Stimulated activated CD4-positive, alpha-beta T cell treated with anti-CD3 and anti-CD28 coated beads, Interleukin-1b, Interleukin-23, amount 100 ng/mL, for 24 hours (primary cell): ENCODE measurements at regions not wholly inside any gene's neighbourhood (a gene's known extent, or its start where the extent isn't known, plus 50 kb on each side); places are given as distances from the start of the nearest gene placed in this dataset.
"Not testable (repeated sequence)": the region's sequence is repeated elsewhere in the genome, so short reads cannot be mapped to it uniquely, and the experiment has no call there.

Experiments
- DNase-seq, 4 experiments: peaks; one replicate each; pipeline ENCODE4 v3.0.0-alpha.2; 2020; ENCODE audit warnings: low read depth in 4 of 4, low spot score in 1 of 4

DNA sequence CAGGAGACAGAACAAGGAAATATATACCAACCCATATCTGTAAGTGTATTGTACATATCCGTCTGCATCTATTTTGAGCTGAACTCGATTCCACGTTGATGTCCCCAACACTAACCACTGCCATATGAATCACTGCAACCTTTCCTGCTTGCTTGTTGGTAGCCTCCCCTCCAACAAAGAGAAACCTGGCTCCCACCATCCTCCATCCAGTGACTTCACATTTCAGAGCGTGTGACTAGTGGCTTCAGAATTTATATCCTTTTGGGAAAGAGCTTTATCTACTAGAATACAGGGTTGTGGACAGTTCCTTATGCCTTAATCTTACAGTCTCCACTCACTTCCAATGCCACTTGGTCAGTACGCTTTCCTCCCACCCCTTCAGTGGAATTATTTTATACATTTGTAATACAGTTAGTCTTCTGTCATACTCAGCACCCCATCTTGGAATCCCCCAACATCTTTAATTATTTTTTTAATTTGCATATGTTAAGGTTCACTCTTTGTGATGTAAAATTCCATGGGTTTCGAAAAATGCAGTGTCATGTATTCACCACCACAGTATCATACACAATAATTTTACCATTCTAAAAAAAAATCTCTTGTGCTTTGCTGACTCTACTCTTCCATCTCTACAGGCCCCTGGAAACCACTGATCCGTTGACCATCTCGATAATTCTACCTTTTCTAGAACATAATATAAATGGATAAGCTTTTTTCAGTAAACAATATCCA, 264.7 kb downstream of the BCL2L11 start:
- DNase-seq, result not testable (repeated sequence)

DNA sequence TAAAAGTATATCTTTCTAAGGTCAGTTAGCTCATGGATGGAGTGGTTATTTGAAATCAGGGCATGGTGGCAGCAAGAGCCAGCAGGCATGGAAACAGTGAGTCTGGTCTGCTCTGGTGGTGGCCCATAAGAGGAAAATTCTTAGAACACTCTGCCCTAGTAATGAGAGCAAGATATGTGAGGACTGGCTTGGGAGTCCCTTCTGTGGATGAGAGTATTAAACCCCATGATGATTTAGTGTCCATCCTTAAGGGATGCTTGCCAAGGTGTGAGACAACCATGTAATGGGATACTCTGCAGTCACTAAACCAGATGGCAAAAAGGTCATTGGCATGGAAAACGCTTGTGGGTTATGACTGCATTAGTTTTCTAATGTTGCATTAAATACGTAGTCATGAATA, 269.9 kb downstream of the BCL2L11 start:
- DNase-seq, result not testable (repeated sequence)

DNA sequence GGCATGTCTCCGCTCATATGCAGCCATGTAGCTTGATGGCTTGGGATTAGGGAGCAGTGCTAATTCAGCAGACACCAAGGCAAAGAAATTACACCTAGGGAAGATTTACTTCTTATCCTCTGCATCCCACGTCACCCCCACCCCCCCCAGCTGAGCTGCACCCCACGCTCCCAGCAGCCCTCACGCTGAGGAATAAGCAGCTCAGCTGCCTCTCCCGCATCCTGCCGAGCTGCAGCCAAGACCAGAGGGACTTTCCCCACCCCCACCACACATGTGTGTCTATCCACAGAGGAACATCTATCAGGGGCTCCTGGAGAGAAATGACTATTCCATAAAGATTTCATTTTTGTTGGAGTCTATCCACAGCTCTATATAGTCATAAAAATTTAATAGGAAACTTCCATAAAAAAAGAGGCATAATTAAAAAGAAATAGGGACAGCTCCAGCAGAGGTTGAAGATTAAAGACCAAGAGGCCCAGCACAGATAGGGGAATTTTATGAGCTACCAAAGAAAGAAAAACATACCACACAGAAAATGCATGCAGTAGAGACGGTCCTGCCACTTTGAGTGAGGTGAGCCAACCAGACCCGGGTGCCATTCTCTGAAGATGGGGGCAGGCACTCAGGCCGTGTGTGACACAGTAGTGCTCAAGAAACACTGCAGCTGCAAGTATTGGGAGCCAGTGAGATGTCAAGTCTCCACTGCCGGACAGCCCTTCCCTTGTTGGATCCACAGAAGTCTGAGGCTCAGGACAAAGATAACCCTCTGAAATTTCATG, 274.8 kb downstream of the BCL2L11 start:
- DNase-seq, result peak in 3 of 4 experiments; percentile 35 to 70 (median 47)

DNA sequence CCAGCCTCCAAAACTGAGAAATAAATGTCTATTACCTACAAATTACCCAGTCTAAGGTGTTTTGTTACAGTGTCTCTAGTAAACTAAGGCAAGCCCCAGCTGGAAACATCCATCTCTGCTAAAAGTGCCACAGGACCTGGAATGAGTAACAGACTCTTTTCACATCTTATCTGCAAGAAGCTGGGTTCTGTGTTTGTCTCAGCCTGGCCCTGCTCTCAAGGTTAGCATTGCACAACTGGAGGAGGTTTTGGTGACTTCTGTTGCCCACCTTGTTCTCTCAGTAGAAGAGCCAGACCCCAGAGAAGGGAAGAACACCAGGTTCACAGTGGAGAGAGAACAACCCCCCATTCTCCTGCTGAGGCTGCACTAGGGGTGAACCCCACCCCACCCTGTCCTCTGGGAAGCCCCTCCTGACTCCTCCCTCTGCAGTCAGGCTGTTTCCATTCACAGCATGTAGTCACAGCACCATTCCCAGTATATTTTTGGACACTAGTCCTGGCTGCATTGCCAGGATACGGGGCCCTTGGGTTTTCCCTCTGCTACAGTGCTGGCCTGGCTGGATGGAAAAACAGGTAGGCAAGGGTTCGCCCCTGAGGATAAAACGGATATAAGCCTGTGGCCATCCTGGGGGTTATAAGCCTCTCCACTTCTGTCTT, 280.0 kb downstream of the BCL2L11 start:
- DNase-seq, result not testable (repeated sequence)

DNA sequence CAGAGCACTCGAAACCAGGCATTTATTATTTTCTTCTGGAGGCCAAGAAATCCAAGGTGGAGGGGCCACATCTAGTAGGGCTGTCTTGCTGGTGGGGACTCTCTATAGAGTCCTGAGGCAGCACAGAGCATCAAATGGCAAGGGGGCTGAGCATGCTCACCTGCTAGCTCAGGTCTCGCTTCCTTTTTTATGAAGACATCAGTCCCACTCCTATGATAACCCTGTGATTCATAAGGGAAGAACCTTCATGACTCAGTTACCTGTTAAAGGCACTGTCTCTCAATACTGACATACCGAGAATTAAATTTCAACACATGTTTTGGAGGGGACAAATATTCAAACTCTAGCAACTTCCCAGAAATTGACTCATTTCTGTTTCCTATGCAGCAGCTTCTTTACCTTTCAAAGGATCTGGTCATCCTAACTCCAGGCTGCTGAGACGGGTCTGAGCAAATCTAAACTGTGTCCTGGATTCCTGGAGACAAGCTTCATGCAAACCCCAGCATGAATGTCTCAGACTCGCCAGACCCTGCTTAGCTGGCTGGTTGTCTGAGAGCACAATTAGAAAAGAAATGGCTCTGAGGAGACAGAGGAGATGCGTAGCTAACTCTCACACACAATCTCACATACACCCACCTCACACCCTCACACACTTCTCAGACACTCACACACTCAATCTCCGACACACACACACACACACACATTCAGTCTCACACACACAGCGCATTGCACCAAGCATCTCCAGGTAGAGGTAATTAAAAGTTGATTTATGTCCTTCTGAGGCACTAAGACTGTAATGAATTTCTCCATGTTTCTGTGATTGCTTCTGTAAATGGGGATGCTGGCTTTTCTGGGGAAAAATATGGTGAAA, 280.8 kb downstream of the BCL2L11 start:
- not testable (repeated sequence) for DNase-seq

DNA sequence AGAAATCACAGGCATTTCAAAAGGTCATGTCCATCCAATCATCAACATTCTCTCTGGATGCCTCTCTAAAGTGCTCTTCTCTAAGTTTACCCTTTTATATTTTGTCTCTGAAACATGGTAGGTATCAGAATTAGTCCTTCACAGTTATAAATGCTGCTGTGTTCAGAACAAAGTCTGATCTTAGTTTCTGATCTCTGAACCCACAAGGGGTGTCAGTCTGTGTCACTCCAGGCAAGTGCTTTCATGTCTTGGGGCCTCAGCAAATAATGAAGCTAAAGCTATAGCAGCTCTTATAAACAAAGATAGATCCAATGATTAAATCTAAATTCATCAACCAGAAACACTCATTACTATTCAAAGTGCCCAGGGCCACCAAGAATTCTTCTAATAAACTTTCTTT, 281.7 kb downstream of the BCL2L11 start:
- not testable (repeated sequence) for DNase-seq

DNA sequence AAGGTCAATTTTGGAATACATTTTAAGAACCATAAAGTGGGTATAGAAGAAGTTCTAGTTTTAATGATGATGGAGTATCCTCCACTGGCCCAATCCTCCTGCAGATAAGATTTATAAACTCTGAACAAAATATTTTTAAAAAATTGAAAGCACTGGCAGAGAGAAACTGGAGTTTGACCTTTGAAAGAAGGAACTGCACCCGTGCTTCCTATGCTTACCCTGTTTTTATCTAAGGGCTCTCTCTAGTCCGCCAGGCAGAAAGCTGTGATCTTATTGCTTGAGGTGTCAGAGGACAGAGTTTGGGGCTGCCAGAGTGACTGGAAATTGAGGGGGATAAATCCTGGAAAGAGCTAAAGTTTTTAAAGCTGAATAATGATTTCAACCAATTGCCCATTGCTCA, 282.6 kb downstream of the BCL2L11 start:
- DNase-seq, result not testable (repeated sequence)

DNA sequence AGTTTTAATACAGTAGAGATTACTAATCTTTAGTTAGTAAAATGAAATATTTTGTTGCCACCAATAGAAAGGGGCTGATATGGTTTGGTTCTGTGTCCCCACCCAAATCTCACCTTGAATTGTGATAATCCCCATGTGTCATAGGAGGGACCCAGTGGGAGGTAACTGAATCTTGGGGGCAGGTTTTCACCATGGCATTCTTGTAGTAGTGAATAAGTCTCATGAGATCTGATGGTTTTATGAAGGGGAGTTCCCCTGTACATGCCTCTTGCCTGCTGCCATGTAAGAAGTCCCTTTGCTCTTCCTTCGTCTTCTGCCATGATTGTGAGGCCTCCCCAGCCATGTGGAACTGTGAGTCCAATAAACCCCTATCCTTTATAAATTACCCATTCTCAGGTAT, 285.9 kb downstream of the BCL2L11 start:
- not testable (repeated sequence) for DNase-seq

DNA sequence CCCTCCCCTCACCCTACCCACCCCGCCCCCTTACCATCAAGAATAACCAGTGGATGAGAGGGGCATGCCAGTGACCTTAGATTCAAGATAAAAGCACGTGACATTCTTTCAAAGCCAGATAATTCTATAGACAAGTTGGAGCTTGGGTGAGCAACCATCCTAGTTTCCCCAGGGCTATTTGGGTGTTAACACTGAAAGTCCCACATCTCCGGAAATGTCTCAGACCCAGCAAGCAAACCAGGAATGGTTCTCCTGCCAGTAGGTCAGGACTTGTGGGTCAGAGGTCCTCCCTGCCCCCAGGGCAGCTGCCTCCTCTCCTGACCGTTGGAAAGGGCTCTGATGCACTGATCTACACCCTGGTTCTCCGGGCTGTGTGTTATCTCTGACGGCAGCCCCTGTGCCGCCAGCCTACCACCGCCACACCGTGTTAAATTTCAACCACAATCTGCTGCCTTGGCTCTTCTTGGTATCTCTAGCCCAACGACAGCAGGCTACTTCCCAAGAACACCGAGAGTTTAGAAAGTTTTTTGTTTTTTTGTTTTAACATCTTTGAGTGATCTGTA, 287.0 kb downstream of the BCL2L11 start:
- DNase-seq, result not testable (repeated sequence)

DNA sequence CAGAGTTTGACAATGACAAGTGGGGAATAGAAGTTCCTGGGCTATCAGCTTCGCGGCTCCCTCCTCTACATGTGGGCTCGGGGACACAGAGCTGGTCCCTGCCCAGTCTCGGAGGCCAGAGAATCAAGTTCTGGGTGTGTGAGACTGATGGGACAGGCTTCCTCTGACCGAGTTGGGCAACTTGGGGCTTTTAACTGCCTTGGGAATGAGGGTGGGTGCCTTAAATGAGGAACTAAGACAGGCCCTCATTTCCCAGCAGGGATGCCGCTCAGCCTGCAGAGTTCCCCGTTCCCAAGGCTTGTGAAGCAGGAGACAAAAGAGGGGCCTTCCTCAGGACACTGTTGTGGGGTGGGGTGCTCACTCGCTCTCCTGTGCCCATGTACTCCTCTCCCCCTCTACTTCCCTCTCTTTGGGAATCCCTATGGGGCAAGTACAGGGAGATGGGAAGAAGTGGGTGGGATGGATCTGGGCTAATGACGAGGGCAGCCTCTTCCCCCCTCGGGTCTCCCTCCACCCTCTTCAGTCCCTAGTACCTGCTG, 290.2 kb downstream of the BCL2L11 start:
- DNase-seq, result not testable (repeated sequence)

DNA sequence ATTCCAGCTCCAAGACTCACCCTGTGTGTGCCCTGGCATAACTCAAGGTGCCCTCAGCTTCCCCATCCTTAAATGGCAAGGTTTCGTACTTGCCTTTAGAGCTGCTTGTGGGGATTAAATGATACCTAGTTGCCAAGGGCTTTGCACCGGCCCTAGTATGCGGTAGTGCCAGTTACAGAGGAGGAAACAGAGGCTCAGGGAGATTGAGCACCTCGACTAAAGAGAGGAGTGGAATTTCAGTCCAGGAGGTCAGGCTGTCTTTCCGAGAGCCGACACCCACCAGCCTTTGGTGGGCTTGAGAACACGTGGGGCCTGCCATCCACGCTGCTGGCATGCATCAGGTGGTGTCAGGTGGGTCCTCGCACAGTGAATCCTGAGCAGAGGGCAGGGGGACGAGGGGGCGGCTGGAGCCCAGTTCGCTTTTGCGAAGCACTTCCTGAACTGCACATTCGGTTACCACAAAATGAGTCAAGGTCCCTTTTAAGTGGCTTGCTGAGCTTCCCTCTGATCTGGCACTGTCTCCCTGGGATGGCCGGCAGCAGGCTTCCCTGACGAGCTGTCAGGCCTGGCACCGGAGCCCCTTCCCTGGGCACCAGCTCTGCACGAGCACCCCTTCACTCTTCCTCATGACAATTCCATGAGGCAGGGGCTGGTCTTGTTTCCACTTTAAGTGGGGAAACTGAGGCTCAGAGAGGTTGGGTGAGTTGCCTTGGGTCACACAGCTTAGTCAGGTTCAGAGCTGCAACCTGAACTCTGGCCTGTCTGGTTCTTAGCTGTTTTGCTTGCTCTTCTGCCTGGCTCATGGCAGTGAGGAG, 291.4 kb downstream of the BCL2L11 start:
- not testable (repeated sequence) for DNase-seq

DNA sequence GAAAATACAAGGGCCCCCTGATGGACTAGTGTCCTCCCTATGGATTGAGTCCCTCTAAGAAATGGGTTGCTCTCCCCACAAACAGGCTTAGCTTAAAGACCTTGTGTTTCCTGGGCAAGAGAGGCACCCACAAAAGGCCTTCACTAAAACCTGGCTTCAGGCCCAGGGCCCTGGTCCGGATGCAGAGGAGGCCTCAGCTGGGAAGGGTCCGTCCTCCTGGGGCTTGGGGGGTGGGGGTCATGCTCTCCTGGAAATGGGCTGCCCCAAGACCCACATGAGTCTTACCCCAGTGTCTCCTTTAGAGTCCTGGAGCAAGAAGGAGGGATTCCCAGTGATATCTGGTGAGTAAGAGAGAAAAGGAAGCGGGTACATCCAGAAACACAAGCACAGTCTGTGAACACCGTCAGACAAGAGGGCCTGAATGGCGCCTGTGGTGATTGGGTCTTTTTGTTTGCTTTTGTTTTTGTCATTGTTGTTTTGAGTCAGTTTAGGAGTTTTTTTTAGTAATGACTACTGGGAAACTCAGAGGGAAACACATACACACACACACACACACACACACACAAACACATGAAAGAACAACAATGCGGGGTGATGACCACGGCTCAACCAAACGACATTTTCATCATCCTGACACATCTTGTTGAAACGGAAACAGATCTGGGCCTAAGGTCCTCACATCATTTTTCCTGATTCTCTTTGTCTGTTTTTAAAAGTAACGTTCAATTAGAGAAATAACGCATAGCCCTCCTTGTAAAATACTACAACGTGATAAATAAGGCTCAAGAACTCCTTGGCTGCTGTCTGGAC, 292.3 kb downstream of the BCL2L11 start:
- DNase-seq, result not testable (repeated sequence)

DNA sequence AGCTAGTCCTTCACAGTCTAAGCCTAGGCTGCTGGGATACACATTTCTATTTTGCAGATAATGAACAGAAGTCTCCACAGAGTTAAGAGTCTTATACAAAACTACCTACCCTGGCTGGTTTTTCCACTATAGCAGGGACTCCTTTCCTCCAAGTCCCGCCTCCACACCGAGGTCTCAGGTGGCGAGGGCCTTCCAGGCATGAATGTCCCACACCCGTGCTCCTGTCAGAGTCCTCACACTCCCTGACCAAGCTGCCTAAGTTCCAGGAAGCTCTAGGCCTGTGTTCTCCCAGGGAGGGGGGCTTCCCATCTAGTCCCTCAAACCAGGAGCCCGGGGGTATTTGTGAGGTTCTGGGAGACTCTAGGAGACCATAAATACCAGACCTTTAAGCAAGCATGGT, 293.2 kb downstream of the BCL2L11 start:
- not testable (repeated sequence) for DNase-seq

DNA sequence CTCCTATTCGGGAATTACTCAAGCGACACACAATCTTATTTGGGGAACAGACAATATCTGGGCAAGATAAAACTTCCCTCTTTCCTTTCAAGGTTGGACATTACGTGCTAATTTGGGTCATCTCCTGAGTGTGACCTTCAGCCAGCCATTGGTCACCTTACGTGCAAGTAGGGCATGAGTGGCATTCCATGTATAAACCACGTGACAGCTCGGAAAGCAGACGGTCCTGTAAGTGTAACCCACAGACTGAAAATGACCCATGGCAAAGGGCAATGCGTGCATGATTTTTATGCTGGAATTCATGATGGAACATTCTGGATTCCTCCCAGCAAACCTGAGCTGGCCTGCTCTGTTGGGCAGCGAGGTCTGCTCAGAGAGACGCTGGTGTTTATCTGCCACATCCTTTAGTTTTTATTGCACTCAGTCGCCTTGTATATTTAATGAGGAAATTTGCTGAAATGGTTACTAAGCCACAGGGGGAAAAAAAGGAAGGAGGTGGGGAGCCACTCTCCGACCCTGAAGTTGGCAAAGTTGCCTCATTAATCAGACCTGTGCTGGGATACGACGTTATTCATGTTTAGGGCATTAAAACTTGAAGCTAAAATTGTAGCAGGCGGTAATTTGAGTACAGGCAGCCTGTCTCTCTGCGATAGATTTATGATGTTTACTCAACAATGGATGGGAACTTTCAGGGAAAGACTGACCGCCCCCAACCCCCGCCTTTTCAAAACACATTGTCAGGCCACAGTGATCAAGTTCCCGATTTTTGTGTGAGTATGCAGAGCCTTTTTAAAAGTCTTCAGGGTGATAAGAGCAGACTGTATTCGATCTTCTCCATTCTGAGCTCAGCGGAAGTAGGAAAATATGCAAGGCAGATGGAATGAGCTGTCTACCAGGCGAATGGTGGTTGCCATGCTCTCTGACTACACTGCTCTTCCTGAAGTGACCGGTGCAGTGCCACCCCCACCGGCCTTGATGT, 295.3 kb downstream of the BCL2L11 start:
- not testable (repeated sequence) for DNase-seq

DNA sequence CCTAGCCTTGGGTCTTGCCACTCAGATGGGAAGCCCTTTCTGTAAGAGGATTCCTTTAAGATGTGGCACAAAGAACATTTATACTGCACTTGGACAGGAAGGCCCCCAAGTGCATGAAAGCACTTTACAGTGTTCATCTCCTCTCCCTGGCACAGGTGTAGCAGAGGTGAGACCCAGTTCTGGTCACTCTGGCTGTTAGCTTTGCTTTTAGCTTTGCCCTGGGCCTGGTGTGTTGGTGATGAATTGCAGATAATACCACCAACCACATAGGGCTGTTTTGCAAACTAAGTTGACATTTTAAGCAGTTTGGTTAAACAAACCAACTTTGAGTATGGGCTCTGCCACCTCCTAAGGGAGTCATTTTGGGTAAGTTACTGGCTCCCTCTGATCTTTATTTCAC, 296.3 kb downstream of the BCL2L11 start:
- DNase-seq, result not testable (repeated sequence)

DNA sequence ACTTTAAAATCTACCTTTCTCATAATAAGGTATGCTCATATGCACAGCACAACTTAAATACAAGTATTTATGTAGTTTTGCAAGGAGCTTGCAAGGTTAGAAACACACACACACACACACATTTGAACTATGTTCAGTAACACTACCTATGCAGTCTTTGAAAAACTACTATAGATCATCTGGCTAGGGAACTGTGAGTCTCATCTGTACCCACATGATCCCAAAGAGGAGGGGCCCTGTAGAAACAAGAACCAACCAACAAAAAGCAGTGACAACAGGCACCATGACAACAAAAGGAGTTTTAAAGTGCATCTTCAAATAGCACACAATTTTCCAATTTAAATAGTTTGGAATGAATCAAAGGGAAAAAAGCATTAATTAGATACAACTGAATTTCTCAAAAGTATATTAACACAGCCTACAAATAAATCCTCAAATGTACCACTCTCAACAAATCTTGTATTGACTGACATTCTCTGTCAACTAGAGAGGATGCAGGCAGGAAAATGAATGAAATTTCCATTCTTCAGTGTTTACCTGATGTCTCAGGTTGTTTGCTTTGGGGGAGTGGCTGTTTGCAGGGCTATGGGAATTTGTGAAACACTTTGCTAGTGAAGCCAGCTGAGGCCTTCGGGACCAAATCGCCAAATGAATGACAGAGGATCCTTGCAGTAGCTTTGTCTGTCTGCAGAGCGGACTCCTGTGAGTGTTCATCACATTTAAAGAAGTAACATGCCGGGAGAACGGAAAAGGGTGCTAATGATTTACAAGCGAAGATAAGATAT, 297.6 kb downstream of the BCL2L11 start:
- DNase-seq, result not testable (repeated sequence)

DNA sequence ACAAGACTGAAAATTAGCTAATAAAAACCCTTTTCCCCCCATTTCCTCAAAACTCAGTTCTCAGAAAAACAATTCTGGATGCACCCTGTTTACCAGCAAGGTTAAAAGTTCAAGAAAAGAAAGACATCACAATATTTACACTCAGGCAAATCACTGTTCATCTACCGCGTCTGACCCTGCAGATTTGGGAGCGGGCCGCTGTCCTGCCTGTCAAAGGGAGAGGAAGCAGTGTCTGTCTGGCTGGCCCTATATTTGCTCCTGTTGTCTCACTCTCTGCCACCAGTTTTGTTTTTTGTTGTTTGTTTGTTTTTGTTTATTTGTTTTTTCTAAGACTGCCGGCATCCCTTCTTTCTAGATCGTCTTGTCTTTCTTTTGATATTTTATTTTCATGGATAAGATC, 299.4 kb downstream of the BCL2L11 start:
- not testable (repeated sequence) for DNase-seq
